ENCODE measurements at regions not wholly inside any gene's neighbourhood (a gene's known extent, or its start where the extent isn't known, plus 50 kb on each side); places are given as distances from the start of the nearest gene placed in this dataset.
"Not testable (repeated sequence)": the region's sequence is repeated elsewhere in the genome, so short reads cannot be mapped to it uniquely, and the experiment has no call there.

DNA sequence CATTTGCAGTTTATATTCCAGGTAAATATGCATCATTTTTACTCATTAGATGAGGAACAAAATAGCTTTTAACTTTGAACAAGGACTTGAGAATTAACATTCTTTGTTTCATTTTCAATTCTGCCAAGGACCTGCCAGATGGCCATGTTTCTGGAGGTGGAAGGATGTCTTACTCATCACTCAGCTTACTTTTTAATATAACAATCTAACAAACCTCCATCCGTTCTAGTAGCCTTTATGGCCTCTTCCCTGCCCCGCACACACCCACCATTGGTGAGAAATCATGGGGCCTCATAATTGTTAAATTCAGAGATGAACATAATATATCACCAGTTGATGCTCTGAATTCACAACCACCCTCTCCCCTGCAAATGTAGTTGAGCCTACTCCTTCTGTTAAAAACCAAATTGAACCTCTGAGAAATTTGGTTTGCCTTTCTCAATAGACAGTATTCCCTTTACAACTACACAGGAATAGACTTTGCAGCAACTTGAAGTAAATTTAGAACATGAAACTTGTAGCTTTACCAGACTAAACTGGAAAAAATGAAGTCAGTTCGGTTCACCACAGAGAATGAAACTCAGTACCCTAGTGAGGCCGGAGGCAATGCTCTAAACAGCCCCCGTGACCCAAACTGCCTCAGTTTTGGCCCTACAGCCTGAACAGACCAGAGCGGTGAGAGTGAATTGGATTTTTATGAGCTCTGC, 50.1 kb upstream of the ACSL4 start:
- DNase-seq = peak; percentile 8

DNA sequence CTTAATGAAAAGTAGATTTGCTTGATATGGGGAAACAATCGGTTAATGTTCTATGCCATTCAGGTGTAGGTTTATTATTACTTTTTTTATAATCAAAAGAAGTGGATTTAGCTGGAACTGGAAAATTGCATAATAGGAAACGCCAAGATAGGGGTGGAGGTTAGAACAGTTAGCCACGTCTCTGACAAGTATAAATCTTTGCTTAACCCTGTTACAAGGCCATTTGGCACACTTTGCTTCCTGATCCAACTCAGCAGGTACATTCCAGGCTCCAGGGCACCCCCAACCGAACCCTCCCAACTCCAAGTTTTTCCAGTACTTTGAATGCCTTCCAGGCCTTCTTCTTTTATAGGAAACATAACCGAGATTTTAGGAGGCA, 50.6 kb upstream of the ACSL4 start:
- DNase-seq = no peak

DNA sequence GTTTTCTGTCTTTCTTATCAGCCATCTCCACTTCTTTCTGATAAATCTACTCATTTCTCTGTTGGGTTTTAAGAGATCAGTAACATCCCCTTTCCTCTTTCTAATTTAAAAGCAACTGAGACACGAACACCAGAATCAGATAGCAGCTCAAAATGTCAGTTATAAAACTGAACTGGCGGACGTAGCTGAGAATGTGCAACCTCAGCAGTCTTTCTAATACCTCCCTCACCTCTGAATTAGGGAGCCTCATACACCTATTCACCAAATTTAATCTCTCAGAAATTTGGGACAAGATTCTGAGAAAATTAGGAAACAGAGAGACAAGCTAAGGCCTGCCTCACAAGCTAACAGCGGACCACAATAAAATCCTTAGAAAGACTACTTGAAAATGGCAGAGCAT, 52.0 kb upstream of the ACSL4 start:
- no peak for DNase-seq

DNA sequence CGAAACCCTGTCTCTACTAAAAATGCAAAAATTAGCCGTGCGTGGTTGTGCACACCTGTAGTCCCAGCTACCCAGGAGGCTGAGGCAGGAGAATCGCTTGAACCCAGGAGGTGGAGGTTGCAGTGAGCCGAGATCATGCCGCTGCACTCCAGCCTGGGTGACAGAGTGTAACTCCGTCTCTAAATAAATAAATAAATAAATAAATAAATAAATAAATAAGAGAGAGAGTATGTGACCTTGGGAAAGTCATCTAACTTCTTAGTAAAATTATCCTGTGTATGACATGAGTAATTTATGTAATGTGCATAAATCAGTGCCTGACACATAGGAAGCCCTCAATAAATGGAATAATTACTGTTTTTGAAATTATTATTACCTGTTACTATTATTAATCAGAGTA, 57.5 kb upstream of the ACSL4 start:
- not testable (repeated sequence) for DNase-seq

DNA sequence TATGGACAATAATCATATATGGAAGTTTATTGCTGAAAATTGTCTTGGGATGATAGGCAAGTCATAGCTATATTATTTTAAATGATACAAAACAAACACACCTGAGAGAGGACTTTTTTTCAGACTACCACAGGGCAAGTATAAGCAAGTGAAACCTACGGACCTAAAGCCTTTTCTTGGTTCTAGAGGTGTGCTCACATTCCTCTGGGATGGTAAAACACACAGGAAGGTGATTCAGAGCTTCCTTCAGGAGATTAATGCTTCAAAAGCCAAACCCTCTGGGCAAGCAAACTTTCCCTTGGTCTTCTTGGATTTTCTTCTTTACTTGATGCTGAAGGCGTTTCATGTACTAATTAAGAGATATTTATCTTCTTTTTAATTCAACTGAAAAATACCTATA, 60.1 kb upstream of the ACSL4 start:
- no peak for DNase-seq

DNA sequence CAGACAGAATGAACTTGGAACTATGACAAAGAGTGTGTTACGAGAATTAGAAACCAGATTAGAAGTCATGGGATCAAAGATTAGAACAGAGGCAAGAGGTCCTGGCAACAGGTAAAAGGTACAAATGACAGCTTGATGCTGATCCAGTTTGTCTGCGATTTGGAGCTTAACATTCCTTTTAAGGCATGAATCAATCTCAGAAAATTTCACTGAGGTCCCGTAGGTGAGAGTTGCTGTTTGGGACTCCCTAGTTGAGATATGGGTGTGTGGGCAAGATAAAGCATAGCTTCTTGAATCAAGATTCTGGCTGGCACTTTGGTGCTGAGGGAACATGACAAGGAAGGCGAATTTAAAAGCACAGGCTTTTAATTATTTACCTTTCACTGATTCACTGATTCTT, 62.6 kb upstream of the ACSL4 start:
- no peak for DNase-seq

DNA sequence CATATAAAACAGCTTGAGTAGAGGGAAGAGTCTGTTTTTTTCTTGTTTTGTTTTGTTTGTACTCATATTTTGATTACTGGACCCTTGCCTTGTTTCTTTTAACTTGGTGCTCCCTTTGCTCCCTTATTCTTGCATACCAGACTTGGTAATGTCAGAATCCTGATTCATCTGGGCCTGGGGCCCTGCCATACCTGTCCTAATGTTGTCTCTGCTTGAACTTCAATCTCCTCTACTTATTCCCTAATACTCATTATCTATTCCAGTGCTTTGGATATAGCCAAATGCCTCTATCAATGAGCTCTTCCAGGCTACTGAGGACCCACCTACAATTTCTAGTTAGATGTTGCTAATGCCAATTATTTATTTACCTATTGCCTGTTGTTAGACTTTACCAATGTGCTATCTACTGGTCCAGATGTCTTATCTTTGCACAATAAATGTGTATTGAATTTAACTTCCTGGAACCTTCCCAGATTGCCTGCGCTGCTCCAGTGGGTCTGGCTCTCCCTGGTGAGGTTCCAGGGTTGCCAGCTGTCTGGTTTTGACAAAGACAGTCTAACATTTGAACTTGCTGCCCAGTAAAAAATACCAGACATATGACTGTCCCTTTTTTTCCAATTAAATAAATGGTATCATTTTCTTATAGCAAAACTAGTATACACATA, 64.4 kb upstream of the ACSL4 start:
- DNase-seq = no peak

DNA sequence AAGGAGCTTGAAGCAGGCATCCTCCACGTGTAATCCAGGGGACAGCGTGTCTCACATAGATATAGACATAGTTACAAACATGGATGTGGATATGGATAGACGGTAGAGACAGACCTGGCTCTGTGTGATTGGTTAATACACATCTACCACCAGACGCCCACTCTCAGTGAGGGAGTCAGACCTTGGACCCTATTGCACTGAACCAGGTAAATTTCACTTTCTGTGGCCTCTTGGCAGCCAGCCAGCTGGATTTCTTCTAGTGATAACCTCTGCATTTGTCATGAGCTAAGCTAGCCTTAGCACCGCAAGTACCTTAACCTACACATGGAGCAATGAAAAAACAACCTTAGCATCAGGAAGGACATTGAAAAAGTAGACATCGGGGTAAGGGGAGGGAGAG, 79.2 kb upstream of the ACSL4 start:
- no peak for DNase-seq

DNA sequence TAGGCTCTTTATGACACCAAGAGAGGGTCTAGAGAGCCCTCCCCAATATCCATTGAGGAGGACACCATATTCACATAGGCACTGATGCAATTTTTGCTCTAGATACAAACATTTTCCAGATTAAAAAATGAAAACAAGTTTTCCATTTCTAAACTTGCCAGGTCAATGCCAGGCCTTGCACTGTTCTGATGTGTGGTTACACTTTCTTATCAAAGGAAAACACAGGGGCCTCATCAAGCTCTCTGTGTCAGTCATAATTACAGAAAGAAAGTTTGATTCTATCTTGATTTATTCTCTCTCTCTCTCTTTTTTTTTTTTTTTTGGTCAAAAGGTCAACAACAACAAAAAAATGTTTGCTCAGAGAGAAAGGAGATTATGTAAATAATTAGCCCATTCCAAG, 80.2 kb upstream of the ACSL4 start:
- DNase-seq = no peak

DNA sequence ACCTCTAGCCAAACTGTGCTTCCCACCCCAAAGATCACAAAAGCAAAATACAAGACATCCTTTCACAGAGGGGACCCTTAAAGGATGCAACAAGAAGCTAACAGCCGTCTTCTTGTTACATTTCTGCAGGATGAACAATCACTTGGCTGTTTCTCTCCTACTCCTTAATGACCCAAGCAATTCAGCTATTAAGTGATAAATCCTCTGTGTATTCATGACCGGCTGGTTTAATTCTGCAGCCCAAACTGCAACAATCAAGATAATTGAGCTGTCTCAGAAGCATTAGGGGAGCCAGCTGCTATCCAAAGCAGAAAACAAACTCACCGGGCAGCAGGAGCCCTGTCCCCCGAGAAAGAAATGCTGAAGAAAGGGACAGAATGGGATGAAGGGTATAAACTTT, 85.9 kb upstream of the ACSL4 start:
- no peak for DNase-seq

DNA sequence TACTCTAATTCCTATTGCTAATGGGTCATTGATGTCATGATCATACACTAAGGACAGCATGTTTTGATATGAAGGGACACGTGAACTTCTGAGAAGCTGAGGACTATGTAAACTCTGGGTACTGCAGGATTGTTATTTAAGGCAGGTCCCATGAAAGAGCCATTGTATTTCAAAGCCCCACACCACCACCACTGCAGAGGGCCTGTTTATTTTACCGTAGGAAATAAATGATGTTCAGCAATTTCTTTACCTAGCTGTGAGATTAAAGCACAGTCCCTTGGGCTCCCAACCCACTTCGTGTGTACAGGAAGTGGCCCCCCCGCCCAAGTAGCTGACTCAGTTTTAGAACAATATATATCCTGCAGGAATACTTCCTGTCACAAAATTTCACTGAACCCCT, 89.8 kb upstream of the ACSL4 start:
- no peak for DNase-seq

DNA sequence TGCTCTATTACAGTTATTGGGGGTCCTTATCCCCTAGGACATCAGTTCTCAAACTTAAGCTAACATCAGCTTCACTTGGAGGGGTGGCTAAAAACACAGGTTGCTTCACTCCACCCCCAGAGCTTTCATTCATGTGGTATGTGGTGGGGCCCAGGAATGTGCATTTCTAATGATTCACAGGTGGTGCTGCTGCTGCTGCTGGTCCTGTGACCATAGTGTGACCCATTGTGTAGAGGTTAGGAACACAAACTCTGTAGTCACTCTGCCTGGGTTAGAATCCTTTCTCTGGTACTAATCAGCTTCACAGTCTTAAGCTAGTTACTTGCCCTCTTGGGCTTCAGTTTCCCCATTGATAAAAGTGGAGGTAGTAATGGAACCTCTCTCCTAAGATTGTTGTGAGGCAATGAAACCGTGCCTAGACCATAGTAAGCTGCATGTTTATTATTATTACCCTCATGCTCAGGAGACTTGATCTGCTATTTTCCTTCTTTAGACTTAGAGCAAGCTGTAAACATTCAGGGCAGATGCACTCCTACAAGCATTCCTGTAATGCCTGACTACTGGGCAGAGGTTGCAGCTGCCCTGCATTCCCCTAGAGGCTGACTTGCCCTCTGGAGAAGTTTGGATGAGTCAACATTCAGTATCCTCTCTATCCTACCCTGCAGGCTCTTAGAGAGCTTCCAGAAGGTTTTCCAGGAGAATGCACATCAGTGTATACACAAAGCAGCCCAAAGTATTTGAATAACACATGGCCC, 94.1 kb upstream of the ACSL4 start:
- DNase-seq = no peak

DNA sequence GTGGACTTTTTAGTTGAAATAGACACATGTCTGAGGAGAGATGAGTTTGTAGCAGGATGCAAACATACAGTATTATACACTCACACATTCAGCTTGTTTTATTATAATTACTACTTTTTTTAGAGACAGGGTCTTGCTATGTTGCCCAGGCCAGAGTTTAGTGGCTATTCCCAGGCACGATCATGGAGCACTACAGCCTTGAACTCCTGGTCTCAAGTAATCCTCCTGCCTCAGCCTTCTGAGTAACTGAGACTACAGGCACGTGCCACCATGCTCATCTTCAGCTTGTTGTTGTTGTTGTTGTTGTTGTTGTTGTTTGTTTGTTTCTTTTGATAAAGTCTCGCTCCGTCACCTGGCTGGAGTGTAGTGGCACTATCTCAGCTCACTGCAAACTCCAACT, 94.7 kb upstream of the ACSL4 start:
- no peak for DNase-seq

DNA sequence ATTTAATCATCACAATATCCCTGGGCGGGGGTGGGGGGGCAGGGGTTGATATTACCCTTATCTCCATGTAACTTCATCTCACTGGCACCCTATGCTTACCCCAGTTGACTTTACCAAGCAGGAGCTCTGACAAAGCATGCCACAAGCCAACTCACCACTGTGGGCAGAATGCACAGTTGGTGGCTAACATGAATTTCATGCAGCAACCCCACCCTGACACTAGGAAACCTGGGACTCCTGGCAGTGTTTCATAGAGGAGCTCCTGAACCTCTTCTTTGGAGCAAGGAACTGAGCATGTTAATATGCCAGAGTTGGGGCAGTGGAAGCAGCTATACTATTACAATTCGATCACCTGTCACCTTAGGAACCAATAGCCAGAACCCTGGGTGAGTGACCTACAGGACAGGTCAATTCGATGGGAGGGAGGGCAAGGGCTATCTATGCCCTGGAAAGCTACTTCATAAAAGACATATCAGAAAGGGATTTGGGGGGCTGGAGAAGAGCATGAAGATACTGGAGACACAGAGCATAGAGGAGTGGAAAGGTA, 97.2 kb upstream of the ACSL4 start:
- no peak for DNase-seq

DNA sequence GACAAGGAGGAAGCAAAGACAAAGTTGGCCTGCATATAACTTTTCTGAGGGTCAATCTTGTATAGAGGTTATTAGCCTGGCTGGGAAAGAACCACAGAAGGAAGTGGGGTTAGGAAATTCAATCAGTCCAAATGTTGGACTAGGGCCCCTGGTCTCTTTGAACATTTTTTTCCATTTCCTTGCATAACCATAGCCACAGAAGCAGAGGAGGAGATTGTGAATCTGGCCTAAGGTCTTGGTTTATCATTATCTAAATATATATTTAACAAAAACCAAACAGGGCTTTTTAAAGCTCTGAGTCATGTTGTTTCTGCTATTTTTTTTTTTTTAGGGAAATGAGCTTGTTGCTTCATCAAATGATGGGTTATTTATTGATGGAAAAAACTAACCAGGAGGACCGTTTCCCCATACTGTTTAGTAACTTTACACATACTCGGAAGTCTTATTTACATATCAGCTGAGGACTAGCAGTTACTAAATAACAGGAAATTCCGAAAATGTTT, 97.7 kb upstream of the ACSL4 start:
- no peak for DNase-seq

DNA sequence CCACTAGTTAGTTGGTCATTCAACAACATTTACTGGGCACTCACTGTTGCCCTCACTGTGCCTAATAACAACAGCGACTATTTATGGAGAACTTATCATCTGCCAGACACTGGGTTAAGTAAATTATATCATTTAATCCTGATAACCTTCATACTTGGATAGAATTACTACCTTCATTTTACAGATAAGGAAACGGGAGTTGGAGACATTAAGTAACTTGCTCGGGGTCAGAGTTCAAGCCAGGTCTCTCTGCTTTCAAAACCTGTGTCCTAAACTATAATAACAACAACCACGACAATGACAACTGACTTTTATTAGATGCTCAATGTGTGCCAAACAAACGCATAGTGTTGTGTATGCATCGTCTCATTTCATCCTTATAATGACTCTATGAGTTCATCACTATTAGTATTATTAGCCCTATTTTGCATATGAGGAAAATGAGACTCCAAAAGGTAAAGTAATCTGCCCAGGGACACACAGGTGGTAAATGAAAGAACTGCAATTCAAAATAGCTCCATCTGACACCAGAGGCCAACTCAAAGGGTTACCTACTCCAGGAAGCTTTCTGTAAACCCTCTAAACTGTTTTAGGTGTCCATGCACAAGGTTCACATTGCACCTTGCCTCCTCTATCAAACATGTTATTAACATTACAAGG, 98.4 kb upstream of the ACSL4 start:
- DNase-seq = no peak

DNA sequence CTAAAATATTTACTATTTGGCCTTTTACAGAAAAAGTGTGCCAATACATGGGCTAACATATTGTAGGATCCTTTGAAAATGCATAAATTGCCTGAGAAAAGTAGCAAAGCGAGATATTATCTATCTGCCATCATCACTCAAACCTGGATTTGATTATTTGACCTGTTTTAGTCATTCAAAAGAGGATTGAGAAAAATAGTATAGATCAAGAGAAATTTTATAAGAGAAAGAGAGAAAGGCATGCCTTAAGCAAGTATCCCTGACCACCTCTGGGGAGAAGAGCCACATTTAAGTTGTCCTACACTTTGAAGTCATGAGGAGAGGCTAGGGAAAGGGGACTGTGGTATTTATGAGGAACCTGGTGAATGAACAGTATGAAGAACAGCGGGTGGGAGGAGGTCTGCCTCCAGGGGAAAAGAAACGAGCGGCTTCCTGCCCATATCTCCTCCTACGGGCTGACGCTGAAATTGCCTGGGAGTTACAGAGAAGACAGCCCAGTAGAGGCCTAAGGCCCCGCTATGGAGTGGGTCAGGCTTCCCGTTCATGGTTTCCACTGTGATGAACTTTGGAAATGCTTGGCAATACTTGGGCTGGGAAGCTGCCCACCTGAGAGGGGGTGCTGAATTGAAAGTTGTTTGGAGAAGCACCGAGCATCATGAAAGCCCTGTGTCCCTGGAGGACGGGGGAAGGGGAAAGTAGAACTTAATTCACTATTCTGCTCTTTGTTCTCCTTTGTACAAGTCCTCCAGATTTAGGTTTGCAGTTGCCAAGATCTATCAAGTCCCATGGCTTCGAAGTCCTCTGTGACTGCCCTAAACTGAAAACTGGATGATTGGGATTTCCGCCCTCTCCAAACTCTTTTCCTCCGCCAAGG, 106.9 kb upstream of the ACSL4 start:
- peak; percentile 20 for DNase-seq

DNA sequence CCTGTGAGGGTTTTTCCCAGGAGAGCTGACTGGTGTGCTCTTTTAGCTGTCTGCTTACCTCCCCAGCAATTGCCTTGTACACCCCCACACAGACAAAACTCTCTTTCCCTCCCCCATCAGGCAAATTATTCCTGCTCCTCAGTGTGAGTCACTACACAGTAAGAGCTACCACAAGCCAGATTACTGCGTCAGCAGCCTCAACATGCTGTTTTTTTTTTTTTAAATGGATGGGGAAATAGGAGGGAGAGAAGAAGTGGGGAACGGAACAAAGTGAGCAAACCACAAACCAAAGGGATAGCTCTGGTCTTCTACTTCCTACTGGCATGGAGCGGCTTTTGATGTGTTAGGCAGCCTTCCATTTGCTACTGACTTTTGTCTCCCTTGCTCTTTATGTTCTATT, 107.5 kb upstream of the ACSL4 start:
- DNase-seq = peak; percentile 11

DNA sequence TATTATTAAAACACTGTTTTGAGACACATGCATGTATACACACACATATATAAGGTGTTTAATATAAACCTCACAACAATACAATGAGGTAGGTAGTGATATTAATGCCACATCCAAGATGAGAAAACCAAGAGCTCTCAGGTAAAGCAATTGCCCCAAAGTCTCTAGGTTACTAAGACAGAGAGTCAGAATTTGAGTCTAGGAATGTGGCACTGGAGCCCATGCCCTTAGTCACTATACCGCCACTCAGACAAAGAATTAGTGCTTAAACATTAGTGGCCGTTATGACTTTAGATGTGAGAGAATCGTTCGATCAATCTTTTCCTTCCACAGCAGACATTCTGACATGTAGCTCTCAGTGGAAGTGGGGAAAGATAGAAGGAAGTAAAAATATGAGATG, 108.2 kb upstream of the ACSL4 start:
- DNase-seq = no peak

DNA sequence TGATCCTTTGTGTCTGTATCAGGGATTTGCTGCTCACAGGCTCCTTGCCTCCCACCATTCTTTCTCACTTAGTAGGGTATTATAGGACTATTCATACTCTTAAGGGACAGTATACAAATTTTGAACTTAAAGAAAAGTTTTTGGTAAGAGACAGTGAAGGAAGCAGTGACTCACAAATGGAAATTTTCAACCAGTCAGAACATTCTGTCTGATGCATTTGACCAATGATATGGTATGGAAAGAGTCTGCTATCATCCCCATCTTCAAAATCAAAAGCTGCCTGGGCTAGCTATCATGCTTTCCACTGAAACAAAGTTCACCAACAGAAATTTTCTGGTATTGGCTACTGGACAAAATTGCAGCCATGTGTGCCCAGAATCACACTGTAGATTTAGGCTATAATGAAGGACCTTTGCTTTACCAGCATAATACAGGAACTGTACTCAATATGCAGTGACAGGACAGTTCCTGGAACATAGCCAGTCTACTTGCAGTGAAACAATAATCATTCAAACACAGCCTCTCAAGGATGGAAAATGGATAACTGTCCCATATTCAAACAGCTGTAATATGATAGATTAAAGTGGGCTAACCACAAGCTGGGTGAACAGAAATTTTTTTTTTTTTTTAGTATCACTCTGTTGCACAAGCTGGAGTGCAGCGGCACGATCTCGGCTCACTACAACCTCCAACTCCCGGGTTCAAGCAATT, 109.0 kb upstream of the ACSL4 start:
- DNase-seq = no peak

DNA sequence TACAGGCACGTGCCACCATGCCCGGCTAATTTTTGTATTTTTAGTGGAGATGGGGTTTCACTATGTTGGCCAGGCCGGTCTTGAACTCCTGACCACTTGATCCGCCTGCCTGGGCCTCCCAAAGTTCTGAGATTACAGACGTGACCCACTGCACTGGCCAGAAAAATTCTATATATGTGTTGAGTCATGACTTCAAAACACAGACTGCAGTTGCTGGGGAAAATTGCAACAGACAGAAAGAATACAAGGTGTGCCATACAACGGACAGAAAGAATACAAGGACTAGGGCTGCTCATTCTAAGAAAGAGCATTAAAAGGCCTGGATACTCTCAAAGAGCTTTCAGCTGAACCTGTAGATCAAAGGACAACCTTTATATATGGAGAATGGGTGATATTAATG, 109.6 kb upstream of the ACSL4 start:
- no peak for DNase-seq
